Brain pericyte (primary cell): ENCODE measurements at regions not wholly inside any gene's neighbourhood (a gene's known extent, or its start where the extent isn't known, plus 50 kb on each side); places are given as distances from the start of the nearest gene placed in this dataset.

Experiments
- DNase-seq: peaks from one replicate; pipeline ENCODE4 v3.0.0-alpha.2; 2012; ENCODE audit warnings: low read depth, low spot score

- DNase-seq: no peak
Observed at GRCh38 chr3:5304789-5305683, 117.5 kb downstream of the EDEM1 start.

DNA sequence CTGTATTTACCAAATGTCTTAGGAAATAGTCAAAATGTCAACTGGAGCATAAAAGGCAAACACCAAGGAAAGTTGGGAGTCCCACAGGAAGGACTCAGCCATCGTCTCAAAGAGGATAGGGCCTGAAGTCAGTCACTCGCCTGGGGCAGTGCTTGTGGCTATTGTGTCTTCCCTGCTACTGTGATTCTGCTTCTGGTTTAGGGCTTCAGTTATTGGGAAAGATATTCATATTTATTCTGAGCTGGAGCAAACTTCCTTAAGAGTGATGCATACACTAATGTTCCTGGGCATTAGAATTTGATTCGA lies 118.1 kb downstream of the EDEM1 start:
- no peak for DNase-seq

- DNase-seq: no peak
Observed at GRCh38 chr3:5309171-5309570, 121.7 kb downstream of the EDEM1 start.

DNA sequence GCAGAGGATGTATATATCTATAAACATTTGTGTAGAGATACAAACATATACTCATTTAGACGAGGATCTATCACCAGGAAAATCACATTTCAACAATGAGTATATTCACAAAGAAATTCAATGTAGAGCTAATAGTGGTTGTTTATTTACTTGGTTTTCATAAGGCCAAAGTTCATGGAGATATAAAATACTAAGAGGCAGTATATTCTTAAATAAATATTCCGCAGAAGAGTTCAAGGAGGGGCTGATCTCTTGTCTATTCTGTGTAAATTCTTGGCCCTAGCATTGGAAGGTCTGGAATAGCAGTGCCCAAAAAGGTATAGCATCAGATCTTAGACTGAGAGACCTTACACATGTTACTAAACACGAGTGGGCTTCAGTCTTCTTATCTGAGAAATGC lies 122.1 kb downstream of the EDEM1 start:
- DNase-seq: no peak

- no peak for DNase-seq
Observed at GRCh38 chr3:5310509-5310908, 123.0 kb downstream of the EDEM1 start.

DNA sequence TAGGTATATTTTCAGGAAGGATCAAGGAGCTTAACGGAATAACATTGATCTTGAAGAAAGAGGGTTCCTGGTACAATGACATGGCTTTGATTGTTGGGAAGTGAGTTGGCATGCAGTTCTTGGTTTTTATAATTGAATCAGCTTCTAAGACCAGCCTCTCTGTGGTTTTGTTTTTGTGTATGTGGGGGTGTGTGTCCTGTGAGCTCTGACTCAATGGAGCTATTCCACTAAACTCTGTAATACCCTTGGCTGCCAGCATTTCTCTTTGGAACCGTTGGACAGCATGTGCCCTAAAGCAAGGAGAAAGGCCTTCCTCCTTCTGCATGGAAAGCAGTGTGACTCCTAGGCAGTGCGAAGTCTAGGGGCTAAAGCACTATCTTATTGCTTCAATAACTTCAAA lies 124.8 kb downstream of the EDEM1 start:
- DNase-seq: no peak

DNA sequence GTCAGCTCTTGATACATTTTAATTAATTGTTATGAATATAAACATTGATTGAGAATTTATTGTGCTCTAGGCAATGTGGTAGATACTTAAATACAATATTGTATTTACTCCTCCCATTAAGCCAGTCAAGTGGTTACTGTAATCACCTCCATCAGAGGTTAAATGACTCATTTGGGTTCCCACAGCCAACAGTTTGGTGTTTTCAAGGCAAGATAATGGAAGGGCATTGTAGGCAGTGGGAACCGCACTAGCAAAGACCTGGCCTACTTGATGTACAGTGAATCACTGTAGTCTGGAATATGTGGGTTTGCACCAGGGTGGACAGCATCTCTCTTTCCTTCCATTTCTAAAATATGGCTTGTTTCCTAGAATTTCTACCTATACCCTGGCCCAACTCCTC lies 127.4 kb downstream of the EDEM1 start:
- no peak for DNase-seq

DNA sequence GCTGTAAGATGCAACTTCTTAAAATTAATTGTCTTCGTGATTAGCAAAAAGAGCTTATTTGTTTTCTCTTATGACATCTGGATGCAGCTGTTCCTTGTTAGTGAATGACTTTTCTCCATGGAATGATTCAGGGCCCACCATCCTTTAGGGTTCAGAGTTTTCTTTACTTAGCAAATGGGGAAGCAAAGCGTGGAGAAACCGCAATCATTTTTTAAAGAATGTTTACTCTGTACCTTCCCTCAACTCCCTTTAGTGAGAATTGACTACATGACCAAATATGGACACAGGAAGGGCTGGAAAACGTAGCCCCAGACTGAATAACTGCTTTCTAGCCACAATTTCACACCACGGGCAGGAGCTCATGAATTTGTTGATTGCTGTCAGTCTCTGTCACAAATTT lies 130.1 kb downstream of the EDEM1 start:
- DNase-seq: no peak

- DNase-seq: no peak
Observed at GRCh38 chr3:5319454-5319853, 131.9 kb downstream of the EDEM1 start.

- DNase-seq: no peak
Observed at GRCh38 chr3:5321666-5322340, 134.3 kb downstream of the EDEM1 start.

GRCh38 chr3:5324780-5325179 lies 137.3 kb downstream of the EDEM1 start:
- DNase-seq: no peak

GRCh38 chr3:5330152-5330810 lies 142.8 kb downstream of the EDEM1 start:
- DNase-seq: no peak

DNA sequence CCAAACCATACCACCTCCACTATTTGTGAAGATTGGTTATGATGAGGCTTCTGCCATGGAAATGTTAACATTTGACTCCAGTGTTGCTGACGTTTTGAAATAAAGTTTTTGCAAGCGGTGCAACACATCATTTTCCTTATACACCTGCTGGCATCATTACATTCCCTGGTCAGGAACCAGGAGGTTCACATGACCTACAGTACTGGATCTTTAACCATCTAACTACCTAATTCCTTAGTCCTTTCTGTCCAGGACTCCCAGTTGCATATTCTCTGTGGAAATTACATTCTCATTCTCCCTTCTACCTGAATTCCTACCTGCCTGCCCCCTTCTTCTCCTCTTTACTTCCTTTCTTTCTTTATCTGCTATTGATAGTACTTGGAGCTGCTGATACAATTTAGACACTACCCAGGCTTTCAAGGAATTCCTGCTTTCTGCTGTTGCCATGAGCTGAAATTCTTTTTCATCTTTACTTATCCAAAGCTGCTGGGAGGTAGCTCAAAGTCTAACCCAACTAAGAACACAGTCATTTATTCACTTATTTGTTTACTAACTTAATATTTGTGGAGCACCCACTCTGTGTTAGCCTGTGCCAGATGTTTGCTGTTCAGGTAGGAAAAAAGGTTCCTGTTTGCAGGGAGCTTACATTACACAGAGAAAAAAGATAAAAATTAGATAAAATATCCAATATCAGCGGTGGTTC lies 144.2 kb downstream of the EDEM1 start:
- DNase-seq: no peak

DNA sequence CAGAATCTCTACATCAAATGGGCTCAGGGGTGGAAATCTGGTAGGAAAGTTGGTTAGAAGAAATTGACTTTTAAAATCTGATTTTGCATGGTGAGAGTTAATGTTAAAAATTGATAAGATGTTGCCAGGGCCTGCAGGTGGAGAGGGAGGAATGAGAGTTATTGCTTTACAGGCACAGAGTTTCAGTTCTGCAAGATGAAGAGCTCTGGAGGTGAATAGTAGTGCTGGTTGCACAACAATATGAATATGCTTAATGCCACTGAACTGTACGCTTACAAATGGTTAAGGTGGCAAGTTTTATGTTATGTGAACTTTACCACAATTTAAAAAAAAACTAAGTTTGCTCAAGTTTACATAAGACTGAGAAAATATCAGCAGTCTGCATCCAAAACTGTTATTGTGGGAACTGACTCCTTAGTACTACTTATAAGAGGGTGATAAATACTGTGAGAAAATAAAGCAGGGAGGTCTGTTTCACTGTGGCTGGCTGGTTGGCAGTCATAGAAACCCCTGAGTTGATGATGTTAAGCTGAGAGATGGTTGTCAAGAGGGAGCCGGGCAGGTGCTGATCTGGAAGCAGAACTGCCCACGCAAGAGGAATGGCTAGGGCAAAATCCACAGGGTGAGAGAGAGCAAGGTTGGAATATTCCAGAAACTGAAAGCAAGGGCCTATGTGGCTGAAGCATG lies 144.9 kb downstream of the EDEM1 start:
- DNase-seq: no peak

- DNase-seq: no peak
Observed at GRCh38 chr3:5339967-5340535, 152.5 kb downstream of the EDEM1 start.

- no peak for DNase-seq
Observed at GRCh38 chr3:5341610-5342009, 154.1 kb downstream of the EDEM1 start.

GRCh38 chr3:5343459-5343858 lies 156.0 kb downstream of the EDEM1 start:
- DNase-seq: no peak

GRCh38 chr3:5344707-5345106 lies 157.2 kb downstream of the EDEM1 start:
- DNase-seq: no peak

DNA sequence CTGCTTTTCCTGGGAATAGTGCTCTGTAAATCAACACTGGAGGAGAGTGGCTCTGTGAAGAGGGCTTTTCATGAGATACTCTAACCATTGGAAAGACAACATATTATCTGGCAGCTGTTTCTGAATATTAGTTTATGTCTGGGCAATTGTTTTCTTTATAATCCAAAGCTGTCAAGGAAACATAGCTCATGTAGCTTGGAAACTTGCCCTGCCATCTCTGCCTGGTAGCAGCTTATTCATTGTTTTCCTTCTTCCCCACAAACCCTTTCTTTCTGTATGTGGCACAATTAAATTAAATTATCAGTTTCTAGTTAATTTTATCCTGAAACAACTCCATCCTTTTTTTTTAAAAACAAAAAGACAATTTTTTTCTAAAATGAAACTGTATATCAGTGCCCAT lies 160.0 kb downstream of the EDEM1 start:
- no peak for DNase-seq

- DNase-seq: no peak
Observed at GRCh38 chr3:5348229-5348902, 160.9 kb downstream of the EDEM1 start.

DNA sequence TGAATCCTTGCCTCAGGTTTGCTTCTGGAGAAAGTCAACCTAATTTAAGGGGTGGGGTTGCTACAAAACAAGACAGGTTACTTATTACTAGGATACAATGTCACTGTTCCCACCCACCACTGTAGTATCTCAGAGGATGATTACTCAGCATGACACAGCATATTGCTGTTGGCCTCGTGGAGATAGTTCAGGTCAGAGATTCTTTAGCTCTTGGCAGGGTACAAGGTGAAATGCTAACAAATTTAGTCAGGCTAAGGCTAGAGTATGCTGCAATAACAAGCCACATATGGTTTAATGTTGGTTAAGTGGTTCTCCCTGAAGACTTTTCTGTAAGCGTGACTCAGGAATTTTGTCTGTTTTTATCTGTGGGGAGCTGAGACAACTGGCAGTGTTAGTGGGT lies 161.8 kb downstream of the EDEM1 start:
- DNase-seq: no peak
